Neural progenitor cell (in vitro differentiated cells): ENCODE measurements at regions not wholly inside any gene's neighbourhood (a gene's known extent, or its start where the extent isn't known, plus 50 kb on each side); places are given as distances from the start of the nearest gene placed in this dataset.

ENCODE experiments used
- DNase-seq: peaks from one replicate; pipeline ENCODE4 v3.0.0-alpha.2; 2016; ENCODE audit warnings: low spot score
- H2AFZ ChIP-seq: fragments of 200-600 bp; sonication (generic); replicated peaks from 2 replicates; pipeline ENCODE4 v1.6.1; 2016; ENCODE audit warnings: antibody characterized with exemption
- H3F3A ChIP-seq: fragments of 200-600 bp; sonication (generic); 2 replicates; pipeline ENCODE4 v1.6.1; 2016; ENCODE audit warnings: antibody characterized with exemption, low read depth
- H3K27ac ChIP-seq: fragments of 200-600 bp; sonication (generic); 2 replicates; pipeline ENCODE4 v1.5.1; 2016; ENCODE audit warnings: mild to moderate bottlenecking
- H3K27me3 ChIP-seq: fragments of 200-600 bp; sonication (generic); 2 replicates; pipeline ENCODE4 v1.6.1; 2016; ENCODE audit warnings: mild to moderate bottlenecking, moderate library complexity
- H3K36me3 ChIP-seq: fragments of 200-600 bp; sonication (generic); 2 replicates; pipeline ENCODE4 v1.5.1; 2016
- H3K4me1 ChIP-seq: fragments of 200-600 bp; sonication (generic); 2 replicates; pipeline ENCODE4 v1.6.1; 2016; ENCODE audit warnings: mixed run types
- H3K4me2 ChIP-seq: fragments of 200-600 bp; sonication (generic); 2 replicates; pipeline ENCODE4 v1.6.1; 2016
- H3K4me3 ChIP-seq: fragments of 200-600 bp; sonication (generic); 2 replicates; pipeline ENCODE4 v1.5.1; 2016
- H3K79me2 ChIP-seq: fragments of 200-600 bp; sonication (generic); 2 replicates; pipeline ENCODE4 v1.6.1; 2016; ENCODE audit warnings: low read depth
- H3K9ac ChIP-seq: fragments of 200-600 bp; sonication (generic); 2 replicates; pipeline ENCODE4 v1.6.1; 2016
- H3K9me3 ChIP-seq: fragments of 200-600 bp; sonication (generic); 2 replicates; pipeline ENCODE4 v1.5.1; 2016; ENCODE audit warnings: low read depth
- H4K20me1 ChIP-seq: fragments of 200-600 bp; sonication (generic); 2 replicates; pipeline ENCODE4 v1.6.1; 2016; ENCODE audit warnings: low read depth
- H3K27ac Mint-ChIP-seq: 3 replicates; pipeline ENCODE4 v1.8.0; 2021; ENCODE audit warnings: mixed read lengths
- H3K27me3 Mint-ChIP-seq: 2 replicates; pipeline ENCODE4 v1.8.0; 2022; ENCODE audit warnings: low read depth, mild to moderate bottlenecking, inconsistent platforms, moderate library complexity, mixed read lengths; ENCODE audit not compliant: insufficient read depth
- H3K36me3 Mint-ChIP-seq: 3 replicates; pipeline ENCODE4 v1.8.0; 2021; ENCODE audit warnings: mixed read lengths
- H3K4me1 Mint-ChIP-seq: 3 replicates; pipeline ENCODE4 v1.8.0; 2021; ENCODE audit warnings: mixed read lengths
- H3K4me3 Mint-ChIP-seq: 3 replicates; pipeline ENCODE4 v1.8.0; 2021; ENCODE audit warnings: mild to moderate bottlenecking, moderate library complexity, mixed read lengths
- H3K9me3 Mint-ChIP-seq: 3 replicates; pipeline ENCODE4 v1.8.0; 2020; ENCODE audit warnings: mixed read lengths
- EZH2 ChIP-seq: fragments of 200-600 bp; sonication (generic); IDR thresholded peaks from 2 replicates; pipeline ENCODE4 v1.6.1; 2017; ENCODE audit warnings: antibody characterized with exemption, mild to moderate bottlenecking, moderate library complexity
- EZH2phosphoT487 ChIP-seq: fragments of 200-600 bp; sonication (generic); IDR thresholded peaks from 2 replicates; pipeline ENCODE4 v1.6.1; 2017; ENCODE audit warnings: antibody characterized with exemption
- TF ChIP-seq, protein P1 (sequence below): fragments of 200-600 bp; sonication (generic); IDR thresholded peaks from 2 replicates; pipeline ENCODE4 v1.5.1; 2017; ENCODE audit warnings: antibody characterized with exemption, mild to moderate bottlenecking

DNA sequence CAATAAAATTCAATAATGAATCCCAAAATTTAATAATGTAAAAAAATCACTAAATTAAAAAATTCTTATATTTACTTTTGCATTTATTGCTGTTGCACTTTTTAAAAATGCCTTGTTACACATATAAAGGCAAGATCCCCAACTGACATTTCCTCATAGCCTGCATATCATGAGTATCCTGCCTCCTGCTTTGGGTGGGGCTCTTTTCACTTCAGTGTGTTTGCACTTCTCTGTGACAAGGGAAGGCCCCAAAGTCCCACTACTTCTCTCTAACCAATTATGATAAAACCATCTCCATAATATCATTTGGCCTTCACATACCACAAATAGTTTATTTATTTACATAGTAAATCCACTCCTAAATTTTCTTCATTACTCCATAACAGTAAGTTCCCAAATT, 446.1 kb upstream of the MARCKS start:
- Histone ChIP-seq H3K36me3 (no peaks in the 10 kb centered on the region), H3K27ac (no peak overlapping the region), H3K4me2 (no peak overlapping the region), H4K20me1 (no peaks in the 10 kb centered on the region), H3K9ac (no peak overlapping the region), H3K27me3 (no peaks in the 10 kb centered on the region), H3K79me2 (no peaks in the 10 kb centered on the region), H3K4me1 (no peaks in the 10 kb centered on the region), H3F3A (no peaks in the 10 kb centered on the region), H2AFZ (no peak overlapping the region), H3K4me3 (no peak overlapping the region), H3K9me3 (no peaks in the 10 kb centered on the region)
- no peak for DNase-seq
- H3K9me3 Mint-ChIP-seq, result peaks cover 3% of the 10 kb centered on the region
- H3K4me1 Mint-ChIP-seq, result no peaks in the 10 kb centered on the region
- TF ChIP-seq EZH2phosphoT487 (no peak), EZH2 (no peak)
- TF ChIP-seq, protein P1, sequence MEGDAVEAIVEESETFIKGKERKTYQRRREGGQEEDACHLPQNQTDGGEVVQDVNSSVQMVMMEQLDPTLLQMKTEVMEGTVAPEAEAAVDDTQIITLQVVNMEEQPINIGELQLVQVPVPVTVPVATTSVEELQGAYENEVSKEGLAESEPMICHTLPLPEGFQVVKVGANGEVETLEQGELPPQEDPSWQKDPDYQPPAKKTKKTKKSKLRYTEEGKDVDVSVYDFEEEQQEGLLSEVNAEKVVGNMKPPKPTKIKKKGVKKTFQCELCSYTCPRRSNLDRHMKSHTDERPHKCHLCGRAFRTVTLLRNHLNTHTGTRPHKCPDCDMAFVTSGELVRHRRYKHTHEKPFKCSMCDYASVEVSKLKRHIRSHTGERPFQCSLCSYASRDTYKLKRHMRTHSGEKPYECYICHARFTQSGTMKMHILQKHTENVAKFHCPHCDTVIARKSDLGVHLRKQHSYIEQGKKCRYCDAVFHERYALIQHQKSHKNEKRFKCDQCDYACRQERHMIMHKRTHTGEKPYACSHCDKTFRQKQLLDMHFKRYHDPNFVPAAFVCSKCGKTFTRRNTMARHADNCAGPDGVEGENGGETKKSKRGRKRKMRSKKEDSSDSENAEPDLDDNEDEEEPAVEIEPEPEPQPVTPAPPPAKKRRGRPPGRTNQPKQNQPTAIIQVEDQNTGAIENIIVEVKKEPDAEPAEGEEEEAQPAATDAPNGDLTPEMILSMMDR, result no peak
- no peaks in the 10 kb centered on the region for H3K27me3 Mint-ChIP-seq
- no peak overlapping the region for H3K27ac Mint-ChIP-seq
- no peak overlapping the region for H3K4me3 Mint-ChIP-seq
- H3K36me3 Mint-ChIP-seq, result peaks cover 5% of the 10 kb centered on the region

DNA sequence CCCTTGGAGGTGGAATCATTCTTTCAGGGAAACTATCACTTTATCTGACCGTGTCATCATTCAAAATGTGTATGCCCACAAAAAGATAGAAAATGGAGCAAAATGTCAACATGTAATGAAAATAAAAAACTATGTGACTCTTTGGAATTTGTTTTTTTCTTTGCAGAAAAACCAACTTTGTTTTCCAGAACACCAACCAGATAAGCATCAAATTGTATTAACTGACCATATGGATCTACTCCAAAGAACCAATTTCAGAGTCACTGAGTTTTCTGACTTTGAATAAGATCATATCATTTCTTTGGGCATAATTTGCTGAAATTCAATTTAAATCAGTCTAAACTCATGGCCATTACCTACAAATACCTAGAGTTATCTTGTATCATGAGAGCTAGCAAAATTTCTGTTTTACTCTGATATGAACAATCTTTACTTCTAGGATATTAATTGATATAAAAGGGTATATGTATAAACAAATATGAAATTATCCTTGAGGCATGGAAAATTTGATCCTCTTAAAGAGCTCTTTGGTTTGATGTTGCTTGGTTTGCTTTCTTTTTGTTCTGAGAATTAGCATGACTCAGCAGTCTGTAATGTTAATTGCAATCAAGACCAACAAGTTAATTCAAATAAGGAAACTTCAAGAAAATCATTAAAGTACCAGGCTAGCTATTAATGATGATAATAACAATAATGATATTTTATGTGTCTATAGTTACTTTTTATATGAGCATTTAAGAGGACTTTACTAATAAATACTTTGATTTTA, 444.4 kb upstream of the MARCKS start:
- no peak overlapping the region for H3K27ac Mint-ChIP-seq
- H3K4me2 ChIP-seq, result no peak overlapping the region

DNA sequence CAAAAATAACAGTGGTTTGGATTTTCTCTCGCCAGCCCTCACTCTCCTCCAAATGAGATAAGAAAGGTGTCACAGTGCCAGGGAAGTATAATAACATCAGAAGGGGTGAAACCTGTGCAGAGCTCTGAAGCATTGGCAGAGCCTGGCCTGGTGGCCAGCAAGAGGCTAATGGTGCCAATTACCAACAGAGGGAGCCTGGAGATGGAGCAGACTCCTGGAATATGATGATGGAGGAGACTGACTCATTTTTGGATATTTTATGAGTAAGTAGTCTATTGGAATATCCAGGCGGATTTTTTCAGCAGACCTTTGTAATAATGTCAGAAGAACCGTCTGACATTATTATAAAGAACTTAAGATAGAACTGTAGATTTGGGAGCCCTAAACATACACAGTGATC, 442.6 kb upstream of the MARCKS start:
- H3K27ac ChIP-seq, result no peak overlapping the region

More for the DNA sequence above, 444.4 kb upstream of the MARCKS start:
- H3K27me3 Mint-ChIP-seq, result peaks cover 2% of the 10 kb centered on the region
- DNase-seq, result no peak
- H3K9me3 Mint-ChIP-seq, result peaks cover 9% of the 10 kb centered on the region
- Histone ChIP-seq H3K4me1 (no peaks in the 10 kb centered on the region), H3K4me3 (no peak overlapping the region), H4K20me1 (no peaks in the 10 kb centered on the region), H3K79me2 (no peaks in the 10 kb centered on the region), H3K27ac (no peak overlapping the region), H3F3A (no peaks in the 10 kb centered on the region), H3K36me3 (no peaks in the 10 kb centered on the region), H3K9ac (no peak overlapping the region), H3K9me3 (no peaks in the 10 kb centered on the region), H2AFZ (no peak overlapping the region), H3K27me3 (no peaks in the 10 kb centered on the region)
- H3K4me3 Mint-ChIP-seq, result no peak overlapping the region
- H3K4me1 Mint-ChIP-seq, result no peaks in the 10 kb centered on the region
- H3K36me3 Mint-ChIP-seq, result peaks cover 5% of the 10 kb centered on the region
- TF ChIP-seq, protein P1, result no peak
- TF ChIP-seq EZH2phosphoT487 (no peak), EZH2 (no peak)

More for the DNA sequence above, 442.6 kb upstream of the MARCKS start:
- Histone ChIP-seq H3K79me2 (no peaks in the 10 kb centered on the region), H3K4me2 (no peak overlapping the region), H3K9me3 (no peaks in the 10 kb centered on the region), H3K27me3 (no peaks in the 10 kb centered on the region), H3K4me1 (no peaks in the 10 kb centered on the region), H3K36me3 (no peaks in the 10 kb centered on the region), H3K4me3 (no peak overlapping the region), H4K20me1 (no peaks in the 10 kb centered on the region), H3F3A (no peaks in the 10 kb centered on the region), H3K9ac (no peak overlapping the region), H2AFZ (no peak overlapping the region)
- peaks cover 2% of the 10 kb centered on the region for H3K27me3 Mint-ChIP-seq
- H3K4me1 Mint-ChIP-seq, result no peaks in the 10 kb centered on the region
- peaks cover 5% of the 10 kb centered on the region for H3K36me3 Mint-ChIP-seq
- no peak for TF ChIP-seq EZH2
- TF ChIP-seq, protein P1, result peak; percentile 34
- DNase-seq, result no peak
- H3K27ac Mint-ChIP-seq, result no peak overlapping the region
- H3K9me3 Mint-ChIP-seq, result peaks cover 9% of the 10 kb centered on the region
- H3K4me3 Mint-ChIP-seq, result no peak overlapping the region
